Calu3 (cell line): ENCODE measurements at regions not wholly inside any gene's neighbourhood (a gene's known extent, or its start where the extent isn't known, plus 50 kb on each side); places are given as distances from the start of the nearest gene placed in this dataset.

Experiments used
- BruUV-seq: library from RNA; stranded (reverse); fragments of 400-500 nt; replicated peaks from 2 replicates; lab custom pipeline; 2021; lab: Mats Ljungman, UMichigan
- CTCF ChIA-PET: fragments of 300-600 bp; sonication (Branson Sonifier 250); formaldehyde crosslinking; loops from one replicate; lab custom pipeline; 2022; ENCODE audit warnings: antibody characterized with exemption; lab: Charles Lee
- DNase-seq: peaks from one replicate; pipeline ENCODE4 v3.0.0; 2022
- H3K27ac Mint-ChIP-seq: one replicate; pipeline ENCODE4 v1.8.0; 2022; ENCODE audit warnings: mixed read lengths; ENCODE audit not compliant: unreplicated experiment
- H3K27me3 Mint-ChIP-seq: one replicate; pipeline ENCODE4 v1.8.0; 2022; ENCODE audit warnings: mixed read lengths; ENCODE audit not compliant: unreplicated experiment
- H3K36me3 Mint-ChIP-seq: one replicate; pipeline ENCODE4 v1.8.0; 2022; ENCODE audit warnings: mild to moderate bottlenecking, moderate library complexity, mixed read lengths; ENCODE audit not compliant: insufficient read depth, unreplicated experiment
- H3K4me1 Mint-ChIP-seq: one replicate; pipeline ENCODE4 v1.8.0; 2022; ENCODE audit warnings: mild to moderate bottlenecking, low read depth, mixed read lengths; ENCODE audit not compliant: unreplicated experiment
- H3K4me3 Mint-ChIP-seq: one replicate; pipeline ENCODE4 v1.8.0; 2022; ENCODE audit warnings: mild to moderate bottlenecking, low read depth, moderate library complexity, mixed read lengths; ENCODE audit not compliant: unreplicated experiment
- H3K9me3 Mint-ChIP-seq: one replicate; pipeline ENCODE4 v1.8.0; 2022; ENCODE audit warnings: low read depth, mixed read lengths; ENCODE audit not compliant: unreplicated experiment
- CTCF ChIP-seq: fragments of 200-600 bp; IDR thresholded peaks from one replicate; pipeline ENCODE4 v1.8.0; 2022; ENCODE audit warnings: antibody characterized with exemption; ENCODE audit not compliant: unreplicated experiment
- intact Hi-C: fragments of 100-400 bp; cut with micrococcal nuclease; formaldehyde crosslinking; loops from one replicate; pipeline ENCODE4 v1.10.0; 2022; ENCODE audit not compliant: unreplicated experiment

DNA sequence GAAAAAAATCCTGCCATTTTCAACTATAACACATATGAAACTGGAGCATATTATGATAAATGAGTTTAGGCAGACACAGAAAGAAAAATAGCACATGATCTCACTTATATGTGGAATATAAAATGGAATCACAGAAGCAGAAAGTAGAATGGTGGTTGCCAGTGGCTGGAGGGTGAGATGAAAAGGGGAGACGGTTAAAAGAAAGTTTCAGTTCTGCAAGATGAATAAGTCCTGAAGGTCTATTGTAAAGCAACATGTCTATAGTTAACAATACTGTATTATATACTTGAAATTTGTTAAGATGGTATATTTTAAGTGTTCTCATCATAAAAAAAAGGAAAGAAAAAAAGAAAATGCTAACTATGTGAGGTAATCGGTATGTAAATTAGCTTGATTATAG, 503.9 kb downstream of the EPHA7 start:
- no peak for TF ChIP-seq CTCF
- no peak for DNase-seq
- BruUV-seq = no TSS peak
- CTCF ChIA-PET = no interaction called here
- no peaks in the 10 kb centered on the region for H3K27me3 Mint-ChIP-seq
- H3K4me3 Mint-ChIP-seq = no peak overlapping the region
- H3K4me1 Mint-ChIP-seq = no peaks in the 10 kb centered on the region
- H3K36me3 Mint-ChIP-seq = no peaks in the 10 kb centered on the region
- intact Hi-C loops = no loop called here
- H3K9me3 Mint-ChIP-seq = peaks cover 11% of the 10 kb centered on the region
- no peak overlapping the region for H3K27ac Mint-ChIP-seq

DNA sequence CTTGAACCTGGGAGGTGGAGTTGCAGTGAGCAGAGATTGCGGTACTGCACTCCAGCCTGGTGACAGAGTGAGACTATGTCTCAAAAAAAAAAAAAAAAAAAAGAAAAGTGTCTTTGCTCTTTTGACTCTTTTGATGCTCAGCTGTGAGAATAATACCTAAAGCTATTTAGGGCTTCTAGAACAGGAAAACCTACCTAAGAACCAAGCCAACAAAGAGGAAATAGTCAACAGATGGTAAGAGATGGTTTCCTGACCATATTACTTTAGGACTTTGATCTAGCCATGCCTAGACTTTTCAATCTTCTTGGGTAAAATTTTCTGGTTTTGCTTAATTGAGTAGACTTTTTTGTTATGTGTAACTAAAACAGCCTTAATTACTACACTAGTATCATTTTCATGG, 508.1 kb downstream of the EPHA7 start:
- BruUV-seq = no TSS peak
- H3K4me3 Mint-ChIP-seq = no peak overlapping the region
- no peaks in the 10 kb centered on the region for H3K4me1 Mint-ChIP-seq
- TF ChIP-seq CTCF = no peak
- DNase-seq = no peak
- H3K9me3 Mint-ChIP-seq = peaks cover 18% of the 10 kb centered on the region
- no peaks in the 10 kb centered on the region for H3K27me3 Mint-ChIP-seq
- H3K27ac Mint-ChIP-seq = no peak overlapping the region
- H3K36me3 Mint-ChIP-seq = no peaks in the 10 kb centered on the region
- CTCF ChIA-PET = no interaction called here
- intact Hi-C loops = no loop called here

DNA sequence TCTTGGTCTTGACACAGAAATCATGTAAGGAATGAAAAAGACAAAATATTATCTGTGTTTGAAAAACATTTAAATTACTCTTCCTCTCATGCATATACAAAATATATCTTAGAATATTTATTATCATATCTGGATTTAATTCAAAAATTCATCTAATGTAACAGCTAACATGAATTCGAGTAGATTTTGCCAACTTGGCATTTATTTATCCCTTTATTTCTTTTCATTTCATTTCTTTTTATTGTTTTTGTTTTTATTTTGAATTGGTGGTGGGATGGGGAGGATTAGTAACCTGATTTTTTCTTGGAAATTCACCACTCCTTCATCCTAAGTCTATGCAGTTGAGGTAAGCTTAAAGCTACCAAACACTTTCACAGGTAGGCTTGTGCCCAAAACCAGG, 508.7 kb downstream of the EPHA7 start:
- no peak for TF ChIP-seq CTCF
- H3K27me3 Mint-ChIP-seq = no peaks in the 10 kb centered on the region
- H3K27ac Mint-ChIP-seq = no peak overlapping the region
- H3K4me1 Mint-ChIP-seq = no peaks in the 10 kb centered on the region
- no peak overlapping the region for H3K4me3 Mint-ChIP-seq
- CTCF ChIA-PET = no interaction called here
- no peaks in the 10 kb centered on the region for H3K36me3 Mint-ChIP-seq
- peaks cover 14% of the 10 kb centered on the region for H3K9me3 Mint-ChIP-seq
- intact Hi-C loops = no loop called here
- BruUV-seq = no TSS peak
- no peak for DNase-seq

DNA sequence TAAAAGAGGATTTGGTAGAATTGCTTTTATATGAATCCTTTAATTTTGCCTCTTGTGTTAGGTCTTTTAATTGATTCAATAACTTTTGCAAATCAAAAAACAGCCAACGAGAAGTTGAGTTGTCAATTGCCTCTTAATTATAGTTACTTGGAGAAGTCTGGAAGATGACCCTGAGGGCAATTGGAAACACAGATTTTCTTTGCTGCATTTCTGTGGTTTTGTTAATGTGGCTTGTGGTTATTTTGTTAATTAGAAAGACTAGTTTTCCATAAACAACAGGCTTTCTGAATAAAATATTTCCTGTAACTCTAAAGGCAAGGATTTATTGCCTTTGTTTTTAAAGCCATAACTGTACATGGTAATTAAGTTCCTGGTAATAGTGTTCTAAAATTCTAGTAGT, 513.0 kb downstream of the EPHA7 start:
- Mint-ChIP-seq H3K9me3 (peaks cover 13% of the 10 kb centered on the region), H3K27me3 (no peaks in the 10 kb centered on the region), H3K4me3 (no peak overlapping the region), H3K27ac (no peak overlapping the region), H3K4me1 (no peaks in the 10 kb centered on the region), H3K36me3 (no peaks in the 10 kb centered on the region)
- DNase-seq = no peak
- CTCF ChIA-PET = no interaction called here
- TF ChIP-seq CTCF = no peak
- BruUV-seq = no TSS peak
- intact Hi-C loops = no loop called here
